ENCODE measurements at regions not wholly inside any gene's neighbourhood (a gene's known extent, or its start where the extent isn't known, plus 50 kb on each side); places are given as distances from the start of the nearest gene placed in this dataset.
"Not testable (repeated sequence)": the region's sequence is repeated elsewhere in the genome, so short reads cannot be mapped to it uniquely, and the experiment has no call there.

DNA sequence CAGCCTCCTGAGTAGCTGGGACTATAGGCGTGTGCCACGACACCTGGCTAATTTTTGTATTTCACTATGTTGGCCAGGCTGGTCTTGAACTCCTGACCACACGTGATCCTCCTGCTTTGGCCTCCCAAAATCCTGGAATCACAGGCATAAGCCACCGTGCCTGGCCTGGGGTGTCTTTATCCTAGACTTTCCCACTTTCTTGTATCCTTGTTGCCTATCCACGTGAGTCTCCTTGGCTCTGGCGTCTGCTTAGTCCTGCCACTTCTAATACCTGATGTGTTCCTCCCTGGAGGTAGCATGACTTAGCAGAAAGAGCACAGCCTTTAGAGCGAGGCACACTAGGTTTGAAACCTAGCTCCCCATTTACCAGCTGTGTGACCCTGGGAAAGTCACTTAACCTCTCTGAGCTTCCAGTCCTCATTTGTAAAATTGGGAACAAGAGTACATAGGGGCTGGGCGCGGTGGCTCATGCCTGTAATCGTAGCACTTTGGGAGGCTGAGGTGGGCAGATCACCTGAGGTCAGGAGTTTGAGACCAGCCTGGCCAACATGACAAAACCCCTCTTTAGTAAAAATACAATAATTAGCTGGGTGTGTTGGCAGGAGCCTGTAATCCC lies 344.6 kb downstream of the TYW1 start:
- H3K9me3 ChIP-seq (ENCODE audit: control insufficient read depth, low read length), result no peaks in the 10 kb centered on the region
- no peak overlapping the region for H3K4me3 ChIP-seq (ENCODE audit: low read length)
- H3K27me3 ChIP-seq (ENCODE audit: control insufficient read depth, insufficient read depth, low read length), result no peaks in the 10 kb centered on the region
- H3K9ac ChIP-seq (ENCODE audit: low read length), result no peak overlapping the region
- no peaks in the 10 kb centered on the region for H3K36me3 ChIP-seq (ENCODE audit: control insufficient read depth, insufficient read depth, low read length)
- H3K4me1 ChIP-seq (ENCODE audit: control insufficient read depth, insufficient read depth, low read length), result no peaks in the 10 kb centered on the region

GRCh38 chr7:67343114-67343513 lies 346.5 kb downstream of the TYW1 start:
- H3K36me3 ChIP-seq (ENCODE audit: control insufficient read depth, insufficient read depth, low read length), result no peaks in the 10 kb centered on the region
- no peak overlapping the region for H3K4me3 ChIP-seq (ENCODE audit: low read length)
- H3K9me3 ChIP-seq (ENCODE audit: control insufficient read depth, low read length), result no peaks in the 10 kb centered on the region
- H3K9ac ChIP-seq (ENCODE audit: low read length), result no peak overlapping the region
- H3K4me1 ChIP-seq (ENCODE audit: control insufficient read depth, insufficient read depth, low read length), result no peaks in the 10 kb centered on the region
- H3K27me3 ChIP-seq (ENCODE audit: control insufficient read depth, insufficient read depth, low read length), result no peaks in the 10 kb centered on the region

DNA sequence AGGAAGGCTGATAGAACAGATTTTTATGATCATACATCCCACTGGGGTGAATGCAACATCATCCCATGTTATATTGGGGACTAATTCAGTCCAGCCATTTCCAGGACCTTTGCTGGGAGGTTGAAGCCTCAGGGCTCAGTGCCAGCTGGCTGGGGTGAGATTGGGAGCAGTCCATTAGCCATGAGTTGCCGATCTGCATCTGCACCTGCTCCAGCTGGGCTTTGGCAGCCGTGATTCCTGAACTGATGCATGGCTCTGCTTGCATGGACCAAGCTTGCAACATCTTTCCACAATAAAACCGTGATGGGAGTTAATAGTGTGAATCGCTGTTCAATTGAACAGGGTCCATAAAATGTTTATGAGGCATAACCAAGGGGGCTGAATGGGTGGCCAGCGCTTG lies 346.9 kb downstream of the TYW1 start:
- H3K9ac ChIP-seq (ENCODE audit: low read length), result no peak overlapping the region
- H3K27me3 ChIP-seq (ENCODE audit: control insufficient read depth, insufficient read depth, low read length), result no peaks in the 10 kb centered on the region
- no peaks in the 10 kb centered on the region for H3K4me1 ChIP-seq (ENCODE audit: control insufficient read depth, insufficient read depth, low read length)
- no peaks in the 10 kb centered on the region for H3K36me3 ChIP-seq (ENCODE audit: control insufficient read depth, insufficient read depth, low read length)
- no peak overlapping the region for H3K4me3 ChIP-seq (ENCODE audit: low read length)
- H3K9me3 ChIP-seq (ENCODE audit: control insufficient read depth, low read length), result no peaks in the 10 kb centered on the region

GRCh38 chr7:67344481-67345193 lies 348.0 kb downstream of the TYW1 start:
- no peaks in the 10 kb centered on the region for H3K9me3 ChIP-seq (ENCODE audit: control insufficient read depth, low read length)
- no peaks in the 10 kb centered on the region for H3K27me3 ChIP-seq (ENCODE audit: control insufficient read depth, insufficient read depth, low read length)
- H3K4me1 ChIP-seq (ENCODE audit: control insufficient read depth, insufficient read depth, low read length), result no peaks in the 10 kb centered on the region
- H3K9ac ChIP-seq (ENCODE audit: low read length), result no peak overlapping the region
- H3K4me3 ChIP-seq (ENCODE audit: low read length), result no peak overlapping the region
- no peaks in the 10 kb centered on the region for H3K36me3 ChIP-seq (ENCODE audit: control insufficient read depth, insufficient read depth, low read length)

DNA sequence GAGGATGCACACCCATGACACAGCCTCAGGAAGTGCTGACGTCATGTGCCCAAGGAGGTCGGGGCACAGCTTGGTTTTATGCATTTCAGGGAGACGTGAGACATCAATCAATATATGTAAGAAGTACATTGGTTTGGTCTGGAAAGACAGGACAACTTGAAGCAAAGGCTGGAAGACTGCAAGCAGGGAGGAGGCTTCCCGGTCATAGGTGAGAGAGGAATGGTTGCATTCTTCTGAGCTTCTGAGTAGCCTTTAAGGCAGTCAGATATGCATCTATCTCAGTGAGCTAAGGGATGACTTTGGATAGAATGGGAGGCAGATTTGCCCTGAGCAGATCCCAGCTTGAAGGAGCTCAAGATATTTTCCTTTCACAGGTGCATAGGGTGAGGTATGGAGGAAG lies 349.5 kb downstream of the TYW1 start:
- H3K9me3 ChIP-seq (ENCODE audit: control insufficient read depth, low read length), result no peaks in the 10 kb centered on the region
- no peak overlapping the region for H3K4me3 ChIP-seq (ENCODE audit: low read length)
- no peaks in the 10 kb centered on the region for H3K4me1 ChIP-seq (ENCODE audit: control insufficient read depth, insufficient read depth, low read length)
- no peak overlapping the region for H3K9ac ChIP-seq (ENCODE audit: low read length)
- no peaks in the 10 kb centered on the region for H3K36me3 ChIP-seq (ENCODE audit: control insufficient read depth, insufficient read depth, low read length)
- H3K27me3 ChIP-seq (ENCODE audit: control insufficient read depth, insufficient read depth, low read length), result no peaks in the 10 kb centered on the region

GRCh38 chr7:67346876-67347275 lies 350.2 kb downstream of the TYW1 start:
- Histone ChIP-seq H3K4me3 (ENCODE audit: low read length) (no peak overlapping the region), H3K36me3 (ENCODE audit: control insufficient read depth, insufficient read depth, low read length) (no peaks in the 10 kb centered on the region), H3K4me1 (ENCODE audit: control insufficient read depth, insufficient read depth, low read length) (no peaks in the 10 kb centered on the region), H3K27me3 (ENCODE audit: control insufficient read depth, insufficient read depth, low read length) (no peaks in the 10 kb centered on the region), H3K9ac (ENCODE audit: low read length) (no peak overlapping the region), H3K9me3 (ENCODE audit: control insufficient read depth, low read length) (no peaks in the 10 kb centered on the region)

- Histone ChIP-seq H3K9me3 (ENCODE audit: control insufficient read depth, low read length) (no peaks in the 10 kb centered on the region), H3K4me3 (ENCODE audit: low read length) (no peak overlapping the region), H3K36me3 (ENCODE audit: control insufficient read depth, insufficient read depth, low read length) (no peaks in the 10 kb centered on the region), H3K27me3 (ENCODE audit: control insufficient read depth, insufficient read depth, low read length) (no peaks in the 10 kb centered on the region), H3K4me1 (ENCODE audit: control insufficient read depth, insufficient read depth, low read length) (no peaks in the 10 kb centered on the region), H3K9ac (ENCODE audit: low read length) (no peak overlapping the region)
Observed at GRCh38 chr7:67348171-67348570, 351.5 kb downstream of the TYW1 start.

GRCh38 chr7:67357653-67358052 lies 361.0 kb downstream of the TYW1 start:
- not testable (repeated sequence) for H3K4me3 ChIP-seq (ENCODE audit: low read length)

DNA sequence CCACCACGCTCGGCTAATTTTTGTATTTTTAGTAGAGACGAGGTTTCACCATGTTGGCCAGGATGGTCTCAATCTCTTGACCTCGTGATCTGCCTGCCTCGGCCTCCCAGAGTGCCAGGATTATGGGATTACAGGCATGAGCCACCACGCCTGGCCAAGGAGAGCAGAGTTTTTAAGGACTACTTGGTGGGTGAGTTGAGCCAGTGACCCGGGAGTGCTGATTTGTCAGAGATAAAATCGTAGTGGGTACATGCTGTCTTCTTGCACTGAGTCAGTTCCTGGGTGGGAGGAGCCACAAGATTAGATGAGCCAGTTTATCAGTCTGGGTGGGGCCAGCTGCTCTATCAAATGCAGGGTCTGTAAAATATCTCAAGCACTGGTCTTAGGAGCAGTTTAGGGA lies 361.7 kb downstream of the TYW1 start:
- H3K9ac ChIP-seq (ENCODE audit: low read length); H3K4me1 ChIP-seq (ENCODE audit: control insufficient read depth, insufficient read depth, low read length); H3K4me3 ChIP-seq (ENCODE audit: low read length); H3K27me3 ChIP-seq (ENCODE audit: control insufficient read depth, insufficient read depth, low read length); H3K9me3 ChIP-seq (ENCODE audit: control insufficient read depth, low read length); H3K36me3 ChIP-seq (ENCODE audit: control insufficient read depth, insufficient read depth, low read length): not testable (repeated sequence)

More at GRCh38 chr7:67357653-67358052, 361.0 kb downstream of the TYW1 start:
- H3K9ac ChIP-seq (ENCODE audit: low read length); H3K4me1 ChIP-seq (ENCODE audit: control insufficient read depth, insufficient read depth, low read length); H3K36me3 ChIP-seq (ENCODE audit: control insufficient read depth, insufficient read depth, low read length); H3K9me3 ChIP-seq (ENCODE audit: control insufficient read depth, low read length); H3K27me3 ChIP-seq (ENCODE audit: control insufficient read depth, insufficient read depth, low read length): not testable (repeated sequence)

- H3K9ac ChIP-seq (ENCODE audit: low read length); H3K4me3 ChIP-seq (ENCODE audit: low read length); H3K36me3 ChIP-seq (ENCODE audit: control insufficient read depth, insufficient read depth, low read length); H3K27me3 ChIP-seq (ENCODE audit: control insufficient read depth, insufficient read depth, low read length); H3K4me1 ChIP-seq (ENCODE audit: control insufficient read depth, insufficient read depth, low read length); H3K9me3 ChIP-seq (ENCODE audit: control insufficient read depth, low read length): not testable (repeated sequence)
Observed at GRCh38 chr7:67358738-67359137, 362.1 kb downstream of the TYW1 start.

DNA sequence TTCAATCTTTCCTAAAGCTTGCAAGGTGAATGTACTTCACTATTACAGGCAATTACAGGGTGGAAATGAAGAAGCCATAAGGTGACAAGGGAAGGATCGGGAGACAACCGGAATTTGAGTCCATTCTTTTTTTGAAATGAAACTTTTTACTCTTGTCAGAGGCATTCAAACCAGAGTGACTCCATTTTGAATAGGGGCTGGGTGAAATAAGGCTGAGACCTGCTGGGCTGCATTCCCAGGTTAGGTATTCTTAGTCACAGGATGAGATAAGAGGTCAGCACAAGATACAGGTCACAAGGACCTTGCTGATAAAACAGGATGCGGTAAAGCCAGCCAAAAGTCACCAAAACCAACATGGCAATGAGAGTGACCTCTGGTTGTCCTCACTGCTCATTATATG lies 363.3 kb downstream of the TYW1 start:
- H3K4me1 ChIP-seq (ENCODE audit: control insufficient read depth, insufficient read depth, low read length), result peaks cover 6% of the 10 kb centered on the region
- no peak overlapping the region for H3K4me3 ChIP-seq (ENCODE audit: low read length)
- no peaks in the 10 kb centered on the region for H3K36me3 ChIP-seq (ENCODE audit: control insufficient read depth, insufficient read depth, low read length)
- no peak overlapping the region for H3K9ac ChIP-seq (ENCODE audit: low read length)
- H3K27me3 ChIP-seq (ENCODE audit: control insufficient read depth, insufficient read depth, low read length), result no peaks in the 10 kb centered on the region
- no peaks in the 10 kb centered on the region for H3K9me3 ChIP-seq (ENCODE audit: control insufficient read depth, low read length)

DNA sequence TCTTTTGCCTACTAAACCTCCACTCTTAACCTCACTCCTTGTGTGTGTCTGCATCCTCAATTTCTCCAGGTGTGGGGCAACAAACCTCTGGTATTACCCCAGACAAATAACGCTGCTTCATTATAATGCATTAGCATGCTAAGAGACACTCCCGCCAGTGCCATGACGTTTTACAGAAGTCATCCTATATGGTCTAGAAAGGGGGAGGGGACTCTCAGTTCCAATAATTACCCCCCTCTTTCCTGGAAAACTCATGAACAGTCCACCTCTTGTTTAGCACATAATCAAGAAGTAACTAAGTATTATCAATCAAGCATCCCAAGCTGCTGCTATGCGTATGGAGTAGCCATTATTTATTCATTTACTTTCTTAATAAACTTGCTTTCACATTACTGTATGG lies 364.5 kb downstream of the TYW1 start:
- no peaks in the 10 kb centered on the region for H3K9me3 ChIP-seq (ENCODE audit: control insufficient read depth, low read length)
- H3K27me3 ChIP-seq (ENCODE audit: control insufficient read depth, insufficient read depth, low read length), result no peaks in the 10 kb centered on the region
- H3K4me1 ChIP-seq (ENCODE audit: control insufficient read depth, insufficient read depth, low read length), result peaks cover 6% of the 10 kb centered on the region
- no peak overlapping the region for H3K9ac ChIP-seq (ENCODE audit: low read length)
- H3K4me3 ChIP-seq (ENCODE audit: low read length), result no peak overlapping the region
- H3K36me3 ChIP-seq (ENCODE audit: control insufficient read depth, insufficient read depth, low read length), result no peaks in the 10 kb centered on the region
